Mesothelial cell of epicardium (in vitro differentiated cells): ENCODE measurements at regions not wholly inside any gene's neighbourhood (a gene's known extent, or its start where the extent isn't known, plus 50 kb on each side); places are given as distances from the start of the nearest gene placed in this dataset.

Experiments
- DNase-seq, 2 experiments: peaks; one replicate each; pipeline ENCODE4 v3.0.0; 2021; ENCODE audit warnings: low spot score in 2 of 2; ENCODE audit not compliant: unreplicated experiment in 2 of 2
- H3K27ac Mint-ChIP-seq: 2 replicates; pipeline ENCODE4 v1.8.0; 2021; ENCODE audit warnings: mixed read lengths
- H3K27me3 Mint-ChIP-seq: 2 replicates; pipeline ENCODE4 v1.8.0; 2021; ENCODE audit warnings: low read depth, mixed read lengths
- H3K36me3 Mint-ChIP-seq: 2 replicates; pipeline ENCODE4 v1.8.0; 2021; ENCODE audit warnings: mixed read lengths
- H3K4me1 Mint-ChIP-seq: 2 replicates; pipeline ENCODE4 v1.8.0; 2021; ENCODE audit warnings: mixed read lengths
- H3K4me3 Mint-ChIP-seq: 2 replicates; pipeline ENCODE4 v1.8.0; 2021; ENCODE audit warnings: mild to moderate bottlenecking, moderate library complexity, mixed read lengths
- H3K9me3 Mint-ChIP-seq: 2 replicates; pipeline ENCODE4 v1.8.0; 2021; ENCODE audit warnings: mixed read lengths
- CTCF ChIP-seq: fragments of 200-600 bp; sonication (generic); IDR thresholded peaks from one replicate; pipeline ENCODE4 v1.5.0; 2021; ENCODE audit warnings: antibody characterized with exemption; ENCODE audit not compliant: unreplicated experiment

DNA sequence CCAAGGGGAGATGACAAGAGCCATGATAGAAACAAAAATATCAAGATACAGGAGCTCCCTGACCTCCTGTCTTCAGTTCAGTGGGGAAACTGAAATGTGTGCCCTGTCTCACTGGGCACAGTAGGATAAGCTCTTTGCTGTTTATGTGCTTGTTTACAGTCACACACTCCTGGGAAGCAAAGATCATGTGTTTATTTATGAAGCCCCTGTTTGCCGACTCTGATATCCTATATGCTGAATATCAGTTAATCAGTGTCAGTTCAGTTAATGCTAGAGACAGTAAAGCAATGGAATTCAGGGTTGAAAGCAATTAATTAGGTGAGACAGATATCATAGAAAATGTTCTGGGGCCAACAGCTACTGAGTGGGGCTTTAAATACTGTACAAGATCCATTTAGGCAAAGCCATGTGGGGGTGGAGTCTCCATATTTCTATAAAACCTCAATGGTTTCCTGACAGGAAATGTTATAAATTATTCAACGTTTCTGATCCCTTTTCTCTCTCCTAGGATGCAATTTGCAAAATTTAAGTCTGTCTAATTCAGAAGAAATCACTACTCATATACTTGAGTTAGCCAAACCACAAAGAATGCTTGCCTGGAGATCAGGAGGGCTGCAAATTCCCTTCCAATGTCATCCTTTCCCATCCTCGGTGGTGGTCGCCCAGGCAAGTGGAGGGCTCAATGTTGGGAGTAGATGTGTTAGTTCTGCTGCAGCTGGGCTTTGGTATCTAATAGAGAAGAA, 551.3 kb downstream of the CMPK2 start:
- Mint-ChIP-seq H3K27me3 (no peaks in the 10 kb centered on the region), H3K36me3 (no peaks in the 10 kb centered on the region), H3K27ac (no peak overlapping the region), H3K4me1 (peaks cover 32% of the 10 kb centered on the region), H3K9me3 (peaks cover 9% of the 10 kb centered on the region), H3K4me3 (no peak overlapping the region)
- DNase-seq: no peak
- no peak for TF ChIP-seq CTCF

- no peak for TF ChIP-seq CTCF
- no peaks in the 10 kb centered on the region for H3K4me1 Mint-ChIP-seq
- no peak overlapping the region for H3K27ac Mint-ChIP-seq
- peaks cover 11% of the 10 kb centered on the region for H3K36me3 Mint-ChIP-seq
- H3K9me3 Mint-ChIP-seq: peaks cover 45% of the 10 kb centered on the region
- no peak for DNase-seq
- no peaks in the 10 kb centered on the region for H3K27me3 Mint-ChIP-seq
- H3K4me3 Mint-ChIP-seq: no peak overlapping the region
These were observed 540.1 kb downstream of the CMPK2 start for GRCh38 chr2:6325616-6326015.

- peaks cover 4% of the 10 kb centered on the region for H3K36me3 Mint-ChIP-seq
These were observed 538.7 kb downstream of the CMPK2 start for GRCh38 chr2:6326958-6327357.

GRCh38 chr2:6336752-6337471, 528.8 kb downstream of the CMPK2 start:
- peaks cover 4% of the 10 kb centered on the region for H3K9me3 Mint-ChIP-seq
- H3K27ac Mint-ChIP-seq: no peak overlapping the region
- H3K36me3 Mint-ChIP-seq: no peaks in the 10 kb centered on the region
- H3K4me3 Mint-ChIP-seq: no peak overlapping the region
- DNase-seq: no peak
- TF ChIP-seq CTCF: no peak
- no peaks in the 10 kb centered on the region for H3K27me3 Mint-ChIP-seq
- peaks cover 20% of the 10 kb centered on the region for H3K4me1 Mint-ChIP-seq

More at GRCh38 chr2:6326958-6327357, 538.7 kb downstream of the CMPK2 start:
- H3K27ac Mint-ChIP-seq: no peak overlapping the region
- H3K27me3 Mint-ChIP-seq: no peaks in the 10 kb centered on the region
- no peak for TF ChIP-seq CTCF
- H3K4me1 Mint-ChIP-seq: no peaks in the 10 kb centered on the region
- H3K4me3 Mint-ChIP-seq: no peak overlapping the region
- DNase-seq: no peak
- H3K9me3 Mint-ChIP-seq: peaks cover 43% of the 10 kb centered on the region

DNA sequence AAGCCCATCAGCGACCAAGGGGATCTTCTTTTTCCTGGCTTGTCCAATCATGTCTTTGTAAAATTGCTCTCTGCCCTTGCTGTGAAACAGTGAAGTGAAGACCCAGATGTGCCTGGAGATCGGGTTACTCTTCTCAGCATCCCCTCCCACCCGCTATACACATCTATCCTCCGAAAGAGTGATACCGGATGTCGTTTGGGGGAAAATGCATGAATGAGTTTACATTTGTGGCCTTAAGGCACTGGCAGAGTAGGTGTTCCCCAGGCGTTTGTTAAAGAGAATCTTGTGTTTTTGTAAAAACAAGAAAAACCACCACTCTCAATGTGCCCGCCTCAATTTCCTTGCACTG, 528.3 kb downstream of the CMPK2 start:
- DNase-seq: no peak
- peaks cover 20% of the 10 kb centered on the region for H3K4me1 Mint-ChIP-seq
- H3K9me3 Mint-ChIP-seq: no peaks in the 10 kb centered on the region
- peak overlapping the region; percentile 66 for H3K27ac Mint-ChIP-seq
- no peak for TF ChIP-seq CTCF
- no peak overlapping the region for H3K4me3 Mint-ChIP-seq
- H3K27me3 Mint-ChIP-seq: no peaks in the 10 kb centered on the region
- no peaks in the 10 kb centered on the region for H3K36me3 Mint-ChIP-seq
